ENCODE measurements at regions not wholly inside any gene's neighbourhood (a gene's known extent, or its start where the extent isn't known, plus 50 kb on each side); places are given as distances from the start of the nearest gene placed in this dataset.

- TF ChIP-seq, protein P1, sequence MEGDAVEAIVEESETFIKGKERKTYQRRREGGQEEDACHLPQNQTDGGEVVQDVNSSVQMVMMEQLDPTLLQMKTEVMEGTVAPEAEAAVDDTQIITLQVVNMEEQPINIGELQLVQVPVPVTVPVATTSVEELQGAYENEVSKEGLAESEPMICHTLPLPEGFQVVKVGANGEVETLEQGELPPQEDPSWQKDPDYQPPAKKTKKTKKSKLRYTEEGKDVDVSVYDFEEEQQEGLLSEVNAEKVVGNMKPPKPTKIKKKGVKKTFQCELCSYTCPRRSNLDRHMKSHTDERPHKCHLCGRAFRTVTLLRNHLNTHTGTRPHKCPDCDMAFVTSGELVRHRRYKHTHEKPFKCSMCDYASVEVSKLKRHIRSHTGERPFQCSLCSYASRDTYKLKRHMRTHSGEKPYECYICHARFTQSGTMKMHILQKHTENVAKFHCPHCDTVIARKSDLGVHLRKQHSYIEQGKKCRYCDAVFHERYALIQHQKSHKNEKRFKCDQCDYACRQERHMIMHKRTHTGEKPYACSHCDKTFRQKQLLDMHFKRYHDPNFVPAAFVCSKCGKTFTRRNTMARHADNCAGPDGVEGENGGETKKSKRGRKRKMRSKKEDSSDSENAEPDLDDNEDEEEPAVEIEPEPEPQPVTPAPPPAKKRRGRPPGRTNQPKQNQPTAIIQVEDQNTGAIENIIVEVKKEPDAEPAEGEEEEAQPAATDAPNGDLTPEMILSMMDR (IDR thresholded peaks at IDR 0.05) = no peak
- TF ChIP-seq POLR2A (IDR thresholded peaks at IDR 0.05) = no peak
These were observed 131.2 kb upstream of the KIT start for GRCh38 chr4:54526560-54526959.

Measured in tibial nerve (tissue), 3 donors.